Mesothelial cell of epicardium (in vitro differentiated cells): ENCODE measurements at regions not wholly inside any gene's neighbourhood (a gene's known extent, or its start where the extent isn't known, plus 50 kb on each side); places are given as distances from the start of the nearest gene placed in this dataset.
"Not testable (repeated sequence)": the region's sequence is repeated elsewhere in the genome, so short reads cannot be mapped to it uniquely, and the experiment has no call there.

Experiments used
- DNase-seq, 2 experiments: peaks; one replicate each; pipeline ENCODE4 v3.0.0; 2021; ENCODE audit warnings: low spot score in 2 of 2; ENCODE audit not compliant: unreplicated experiment in 2 of 2
- H3K27ac Mint-ChIP-seq: 2 replicates; pipeline ENCODE4 v1.8.0; 2021; ENCODE audit warnings: mixed read lengths
- H3K27me3 Mint-ChIP-seq: 2 replicates; pipeline ENCODE4 v1.8.0; 2021; ENCODE audit warnings: low read depth, mixed read lengths
- H3K36me3 Mint-ChIP-seq: 2 replicates; pipeline ENCODE4 v1.8.0; 2021; ENCODE audit warnings: mixed read lengths
- H3K4me1 Mint-ChIP-seq: 2 replicates; pipeline ENCODE4 v1.8.0; 2021; ENCODE audit warnings: mixed read lengths
- H3K4me3 Mint-ChIP-seq: 2 replicates; pipeline ENCODE4 v1.8.0; 2021; ENCODE audit warnings: mild to moderate bottlenecking, moderate library complexity, mixed read lengths
- H3K9me3 Mint-ChIP-seq: 2 replicates; pipeline ENCODE4 v1.8.0; 2021; ENCODE audit warnings: mixed read lengths
- CTCF ChIP-seq: fragments of 200-600 bp; sonication (generic); IDR thresholded peaks from one replicate; pipeline ENCODE4 v1.5.0; 2021; ENCODE audit warnings: antibody characterized with exemption; ENCODE audit not compliant: unreplicated experiment

GRCh38 chr11:38345286-38345685 lies 1747.2 kb upstream of the RAG2 start:
- H3K36me3 Mint-ChIP-seq = no peaks in the 10 kb centered on the region
- no peaks in the 10 kb centered on the region for H3K4me1 Mint-ChIP-seq
- peaks cover 15% of the 10 kb centered on the region for H3K9me3 Mint-ChIP-seq

GRCh38 chr11:38341612-38342011 lies 1743.6 kb upstream of the RAG2 start:
- H3K4me1 Mint-ChIP-seq, H3K27ac Mint-ChIP-seq, DNase-seq, H3K36me3 Mint-ChIP-seq, H3K9me3 Mint-ChIP-seq, H3K27me3 Mint-ChIP-seq, H3K4me3 Mint-ChIP-seq: not testable (repeated sequence)

More at GRCh38 chr11:38345286-38345685, 1747.2 kb upstream of the RAG2 start:
- no peak for DNase-seq
- no peak overlapping the region for H3K27ac Mint-ChIP-seq
- H3K4me3 Mint-ChIP-seq = no peak overlapping the region
- no peak for TF ChIP-seq CTCF
- no peaks in the 10 kb centered on the region for H3K27me3 Mint-ChIP-seq

GRCh38 chr11:38339835-38340440 lies 1741.9 kb upstream of the RAG2 start:
- H3K4me3 Mint-ChIP-seq = no peak overlapping the region

GRCh38 chr11:38338022-38338421 lies 1740.0 kb upstream of the RAG2 start:
- not testable (repeated sequence) for H3K4me1 Mint-ChIP-seq, DNase-seq, H3K27ac Mint-ChIP-seq, H3K4me3 Mint-ChIP-seq, H3K27me3 Mint-ChIP-seq, H3K36me3 Mint-ChIP-seq
- peaks cover 11% of the 10 kb centered on the region for H3K9me3 Mint-ChIP-seq

More at GRCh38 chr11:38339835-38340440, 1741.9 kb upstream of the RAG2 start:
- H3K9me3 Mint-ChIP-seq = peaks cover 11% of the 10 kb centered on the region
- no peak for TF ChIP-seq CTCF
- H3K27ac Mint-ChIP-seq = no peak overlapping the region
- DNase-seq = no peak
- no peaks in the 10 kb centered on the region for H3K4me1 Mint-ChIP-seq
- no peaks in the 10 kb centered on the region for H3K36me3 Mint-ChIP-seq
- no peaks in the 10 kb centered on the region for H3K27me3 Mint-ChIP-seq

- peaks cover 11% of the 10 kb centered on the region for H3K9me3 Mint-ChIP-seq
These were observed 1734.0 kb upstream of the RAG2 start for GRCh38 chr11:38332046-38332445.

GRCh38 chr11:38330578-38330977 lies 1732.5 kb upstream of the RAG2 start:
- H3K9me3 Mint-ChIP-seq = peaks cover 8% of the 10 kb centered on the region
- no peak for DNase-seq
- no peaks in the 10 kb centered on the region for H3K27me3 Mint-ChIP-seq
- H3K27ac Mint-ChIP-seq = no peak overlapping the region
- H3K4me1 Mint-ChIP-seq = peaks cover 3% of the 10 kb centered on the region
- TF ChIP-seq CTCF = no peak
- no peaks in the 10 kb centered on the region for H3K36me3 Mint-ChIP-seq
- no peak overlapping the region for H3K4me3 Mint-ChIP-seq

More at GRCh38 chr11:38332046-38332445, 1734.0 kb upstream of the RAG2 start:
- Mint-ChIP-seq H3K36me3 (no peaks in the 10 kb centered on the region), H3K4me3 (no peak overlapping the region), H3K27me3 (no peaks in the 10 kb centered on the region), H3K27ac (no peak overlapping the region), H3K4me1 (peaks cover 3% of the 10 kb centered on the region)
- no peak for TF ChIP-seq CTCF
- DNase-seq = no peak
